ENCODE measurements at regions not wholly inside any gene's neighbourhood (a gene's known extent, or its start where the extent isn't known, plus 50 kb on each side); places are given as distances from the start of the nearest gene placed in this dataset.

DNA sequence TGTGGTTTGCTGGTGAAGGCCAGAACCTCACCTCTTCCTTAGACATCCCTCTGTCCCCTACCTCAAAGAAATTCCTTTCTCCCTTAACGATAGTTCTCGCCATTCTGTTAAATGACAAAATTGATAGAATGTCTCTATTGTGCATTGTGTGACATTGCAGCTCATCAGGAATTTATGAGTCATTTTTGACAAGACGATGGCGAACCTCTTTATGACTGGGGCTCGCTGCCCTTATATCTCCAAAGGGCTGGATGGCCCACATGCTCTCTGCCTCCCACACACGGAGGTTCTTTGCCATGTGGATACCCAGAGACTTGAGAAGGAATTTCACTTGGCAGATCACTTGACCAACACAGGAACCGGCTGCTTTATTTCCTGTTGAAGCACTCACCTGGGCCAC is 66.8 kb upstream of the RPS6KA2 start:
- DNase-seq (ENCODE audit: low read depth): no peak

DNA sequence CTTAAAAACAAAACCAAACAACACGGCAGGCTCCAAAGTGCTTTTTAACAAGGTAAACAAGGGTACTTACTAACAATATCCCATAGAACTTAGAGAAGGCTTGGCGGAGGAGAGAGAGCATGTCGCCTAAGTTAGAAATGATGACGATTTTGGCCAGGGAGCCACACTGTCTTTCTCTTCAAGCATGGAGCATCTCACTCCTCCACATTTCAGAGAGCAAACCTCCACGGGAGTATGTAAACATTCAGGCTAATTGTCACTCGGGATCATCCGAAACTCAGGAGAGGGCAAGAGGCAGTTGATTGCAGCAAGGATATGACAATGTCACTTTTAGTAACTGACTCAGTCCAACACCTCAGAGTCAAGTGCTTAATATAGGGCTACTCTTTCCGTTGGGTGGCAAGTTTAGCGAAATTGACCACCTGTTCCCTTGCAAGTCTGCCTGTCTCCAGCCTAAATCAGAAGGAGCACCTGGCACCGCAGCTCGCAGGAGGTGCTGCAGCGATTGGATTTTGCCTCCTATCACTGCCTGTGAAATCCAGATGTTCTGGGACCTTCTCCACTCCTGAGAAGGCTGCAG is 65.8 kb upstream of the RPS6KA2 start:
- DNase-seq (ENCODE audit: low read depth): no peak

DNA sequence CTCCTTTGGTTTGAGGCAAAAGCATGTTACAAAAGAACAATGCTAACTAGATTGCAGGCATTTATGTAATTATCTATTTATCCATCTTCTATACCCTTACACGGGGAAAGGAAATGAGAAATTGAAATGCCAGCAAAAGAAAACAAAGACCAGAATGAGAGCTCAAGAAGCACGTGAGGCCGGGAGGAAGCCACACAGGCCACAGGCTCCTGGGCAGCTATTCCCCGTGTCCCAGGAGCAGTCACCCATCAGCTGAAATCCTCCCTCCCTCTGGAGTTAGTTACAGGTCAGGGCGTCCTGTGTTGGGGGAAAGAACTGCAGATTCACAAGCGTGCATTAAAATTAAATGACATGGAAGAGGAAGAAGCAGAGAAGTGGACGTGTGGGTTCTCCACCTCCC is 64.7 kb upstream of the RPS6KA2 start:
- no peak for DNase-seq (ENCODE audit: low read depth)

DNA sequence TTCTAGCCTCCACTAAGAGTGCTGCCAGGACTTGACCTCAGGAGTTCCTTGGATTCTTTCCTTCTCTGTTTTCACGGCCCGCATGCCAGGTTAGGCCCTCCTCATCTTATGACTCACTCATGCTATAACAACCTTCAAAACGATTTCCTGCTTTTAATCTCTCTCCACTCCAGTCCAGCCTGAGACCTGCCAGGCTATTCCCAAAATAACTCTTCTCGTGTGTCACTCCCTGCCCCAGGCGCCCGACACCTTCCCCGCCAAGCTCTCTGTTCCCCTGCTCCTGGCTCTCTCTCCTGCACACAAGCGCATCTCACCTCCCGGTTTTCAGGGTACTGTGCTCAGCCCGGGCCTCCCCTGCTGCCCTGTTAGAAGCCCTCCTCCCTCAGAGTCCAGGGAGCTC is 64.1 kb upstream of the RPS6KA2 start:
- DNase-seq (ENCODE audit: low read depth): peak; percentile 57

DNA sequence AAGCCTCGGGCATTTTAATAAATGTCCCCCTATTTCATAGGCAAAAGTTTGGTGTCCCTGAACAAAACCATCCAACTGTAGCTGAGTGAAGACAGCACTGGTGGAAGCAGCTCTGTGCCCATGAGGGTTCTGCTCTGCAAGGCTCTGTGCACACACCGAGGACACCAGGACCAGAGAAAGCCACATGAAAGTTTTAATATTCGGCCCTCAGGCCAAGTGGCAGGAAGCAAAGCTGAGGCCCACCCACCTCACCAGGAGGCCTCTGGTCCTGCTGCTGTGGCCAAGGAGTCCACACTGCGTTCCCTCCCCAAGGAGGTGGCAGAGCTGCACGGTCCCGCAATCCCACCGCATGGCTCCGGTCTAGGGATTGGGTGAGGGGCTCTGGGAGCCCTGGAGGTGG is 62.6 kb upstream of the RPS6KA2 start:
- DNase-seq (ENCODE audit: low read depth): no peak

DNA sequence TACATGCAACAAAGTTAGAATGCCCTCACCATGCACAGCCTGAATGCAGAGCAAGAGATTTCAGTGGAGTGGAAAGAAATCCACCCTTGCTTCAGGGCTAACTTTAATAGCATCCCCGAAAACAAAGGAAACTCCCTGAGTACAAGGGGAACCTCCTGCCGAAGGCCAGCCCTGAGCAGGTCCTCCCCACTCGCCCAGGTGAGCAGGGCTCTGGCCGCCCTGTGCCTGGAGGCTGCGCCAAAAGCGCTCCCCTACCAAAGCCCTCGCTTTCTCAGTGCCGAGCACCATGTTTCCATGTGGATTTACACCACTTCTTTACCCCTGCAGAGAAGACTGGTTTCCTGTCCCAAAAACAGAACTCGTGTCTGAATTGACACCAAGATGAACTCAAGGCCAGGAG is 61.9 kb upstream of the RPS6KA2 start:
- DNase-seq (ENCODE audit: low read depth): no peak

DNA sequence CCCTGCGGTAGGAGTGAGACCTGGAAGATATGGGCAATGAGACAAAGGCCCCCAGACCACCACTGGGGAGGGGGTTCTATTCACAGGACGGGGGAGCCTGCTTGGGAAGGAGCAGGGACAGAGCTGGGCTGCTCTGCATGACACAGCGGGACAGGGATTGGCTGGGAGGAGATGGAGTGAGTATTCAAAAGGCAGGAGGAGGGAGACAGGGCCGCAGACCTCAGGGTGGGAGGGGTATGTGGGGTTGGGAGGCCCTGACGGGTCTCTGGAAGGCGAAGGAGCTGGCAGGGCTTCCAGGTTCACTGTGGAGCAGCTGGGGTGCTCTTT is 60.8 kb upstream of the RPS6KA2 start:
- DNase-seq (ENCODE audit: low read depth): no peak

DNA sequence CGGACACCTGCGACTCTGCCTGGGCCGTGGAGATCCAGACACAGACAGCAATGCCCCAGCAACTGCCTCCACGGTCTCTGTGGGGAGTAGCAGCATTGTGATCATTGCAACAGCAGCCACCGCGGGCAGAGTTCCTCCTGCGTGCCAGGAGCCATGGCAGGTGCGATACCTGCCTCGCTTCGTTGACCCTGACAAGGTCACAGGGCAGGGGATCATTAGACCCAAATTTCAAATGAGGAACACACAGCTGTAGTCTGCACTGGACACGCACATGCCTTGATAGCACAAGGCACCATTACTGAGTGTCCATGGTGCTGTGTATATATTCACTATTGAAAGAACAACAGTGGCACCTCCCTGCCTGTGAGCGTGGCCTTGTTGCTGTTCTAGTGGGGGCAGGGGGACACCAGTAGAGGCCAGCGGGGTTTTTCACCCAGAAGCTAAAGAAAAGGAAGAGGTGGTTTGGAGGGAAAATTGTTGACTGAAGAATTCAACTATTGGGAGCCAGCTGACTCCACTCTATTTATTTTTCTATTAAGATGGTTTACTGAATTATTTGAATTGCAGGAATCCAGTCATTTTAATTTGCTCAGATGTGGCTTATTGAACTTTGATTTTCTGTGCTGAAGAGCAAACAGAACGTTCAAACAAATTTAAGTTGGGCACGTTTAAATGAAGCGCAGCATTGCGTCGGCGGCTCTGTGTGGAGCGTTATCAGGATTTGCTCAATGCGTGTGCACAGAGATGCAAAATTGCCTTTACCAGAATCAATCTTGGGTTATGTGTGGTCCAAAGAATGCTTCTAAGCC is 60.2 kb upstream of the RPS6KA2 start:
- no peak for DNase-seq (ENCODE audit: low read depth)

DNA sequence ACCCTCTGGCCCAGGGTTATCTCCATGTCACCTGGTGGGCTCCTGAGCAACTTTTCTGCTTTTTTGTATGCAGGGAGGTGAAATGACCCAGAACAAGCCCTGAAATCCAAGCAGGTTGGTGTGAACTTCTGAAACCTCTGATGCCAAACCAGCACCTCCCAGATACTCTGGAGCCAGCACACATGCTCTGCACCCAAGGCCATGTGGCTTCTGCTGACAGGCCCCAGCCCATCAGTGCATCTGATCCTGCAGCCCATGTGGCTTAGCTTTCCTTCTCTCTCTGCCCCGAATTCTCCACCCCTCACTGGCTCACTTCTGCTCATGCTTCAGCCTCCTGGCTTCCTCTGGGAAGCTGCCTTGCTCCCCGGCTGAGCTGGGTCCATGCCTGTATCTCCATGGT is 59.3 kb upstream of the RPS6KA2 start:
- no peak for DNase-seq (ENCODE audit: low read depth)

DNA sequence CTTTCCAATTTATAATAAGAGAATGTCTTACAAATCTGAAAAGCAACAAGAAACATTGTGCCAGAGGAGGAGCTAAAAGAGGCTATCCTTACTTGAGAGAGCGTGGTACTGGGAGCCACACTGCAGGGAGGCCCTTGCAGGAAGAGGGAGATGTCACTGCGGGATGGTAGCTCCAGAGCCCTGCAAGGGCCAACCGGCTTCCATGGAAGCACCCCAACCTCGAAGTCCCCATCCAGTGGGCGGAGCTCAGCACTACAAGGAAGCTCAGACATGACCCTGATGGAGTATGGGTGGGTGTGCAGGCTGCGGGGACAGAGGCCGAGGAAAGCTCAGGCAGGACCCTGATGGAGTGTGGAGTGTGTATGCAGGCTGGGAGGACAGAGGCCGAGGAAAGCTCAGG is 57.8 kb upstream of the RPS6KA2 start:
- DNase-seq (ENCODE audit: low read depth): no peak

DNA sequence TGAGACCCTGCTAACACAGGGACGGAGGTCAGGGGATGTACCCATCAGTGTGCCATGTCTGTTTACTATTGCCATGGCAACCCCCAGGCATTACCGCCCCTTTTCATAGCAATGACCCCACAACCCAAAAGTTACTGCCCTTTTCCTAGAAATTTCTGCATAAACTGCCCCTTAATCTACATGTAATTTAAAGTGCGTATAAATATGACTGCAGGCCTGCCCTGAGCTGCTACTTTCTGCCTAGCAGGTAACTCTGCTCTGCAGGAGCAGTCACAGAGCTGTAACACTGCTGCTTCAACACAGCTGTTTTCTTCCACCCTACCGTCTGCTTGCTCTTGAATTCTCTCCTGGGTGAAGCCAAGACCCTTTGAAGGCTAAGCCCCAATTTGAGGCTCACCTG is 57.1 kb upstream of the RPS6KA2 start:
- DNase-seq (ENCODE audit: low read depth): no peak

DNA sequence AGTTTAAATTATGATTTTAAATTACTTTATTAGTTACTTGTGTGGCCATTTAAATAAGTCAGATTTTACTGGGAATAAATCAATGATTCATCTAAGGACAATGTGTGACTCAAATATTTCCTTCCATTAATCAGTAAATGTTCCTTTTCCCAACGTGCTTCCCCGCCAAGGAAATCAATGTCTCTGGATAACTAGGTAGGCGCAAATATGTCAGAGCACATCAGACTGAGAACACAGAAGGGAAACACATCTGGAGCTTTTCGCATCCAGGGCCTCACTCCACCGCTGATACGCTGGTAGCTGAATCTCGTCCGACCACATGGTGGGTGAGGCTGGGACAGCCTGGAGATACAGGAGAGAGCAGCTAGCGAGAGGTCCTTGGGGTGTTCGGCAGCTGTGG is 56.4 kb upstream of the RPS6KA2 start:
- DNase-seq (ENCODE audit: low read depth): no peak

DNA sequence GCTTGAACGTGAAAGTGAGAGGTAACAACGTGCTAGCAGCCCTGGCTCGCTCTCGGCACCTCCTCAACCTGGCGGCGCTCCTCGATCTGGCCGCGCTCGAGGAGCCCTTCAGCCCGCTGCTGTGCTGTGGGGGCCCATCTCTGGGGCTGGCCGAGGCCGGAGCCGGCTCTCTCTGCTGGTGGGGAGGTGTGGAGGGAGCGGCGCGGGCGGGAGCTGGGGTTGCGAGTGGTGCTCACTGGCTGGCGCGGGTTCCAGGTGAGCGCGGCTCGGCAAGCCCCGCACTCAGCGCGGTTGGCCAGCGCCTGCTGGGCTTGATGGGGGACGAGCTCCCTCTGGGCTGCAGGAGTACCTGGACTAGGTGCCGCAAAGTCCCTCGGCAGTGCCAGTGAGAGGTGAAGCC is 52.5 kb upstream of the RPS6KA2 start:
- no peak for DNase-seq (ENCODE audit: low read depth)

DNA sequence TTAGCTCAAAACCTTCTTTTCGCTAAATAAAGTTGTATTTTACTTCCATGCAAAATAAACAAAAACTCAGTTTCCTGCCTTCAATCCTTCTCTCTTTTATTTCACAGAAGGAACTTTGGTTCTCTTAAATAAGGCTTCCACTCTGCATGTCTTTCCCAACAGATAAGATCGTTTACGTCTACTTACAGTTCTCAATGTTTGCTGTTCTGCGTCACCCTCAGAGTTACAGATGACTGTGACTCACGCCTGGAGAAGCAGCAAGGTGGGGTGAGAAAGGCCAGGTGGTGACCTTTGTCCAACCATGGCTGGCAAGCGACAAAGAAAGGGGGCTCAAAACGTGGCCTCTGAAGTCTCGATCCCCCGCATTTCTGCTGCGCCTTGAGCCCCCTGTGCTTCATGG is 51.4 kb upstream of the RPS6KA2 start:
- no peak for DNase-seq (ENCODE audit: low read depth)

DNA sequence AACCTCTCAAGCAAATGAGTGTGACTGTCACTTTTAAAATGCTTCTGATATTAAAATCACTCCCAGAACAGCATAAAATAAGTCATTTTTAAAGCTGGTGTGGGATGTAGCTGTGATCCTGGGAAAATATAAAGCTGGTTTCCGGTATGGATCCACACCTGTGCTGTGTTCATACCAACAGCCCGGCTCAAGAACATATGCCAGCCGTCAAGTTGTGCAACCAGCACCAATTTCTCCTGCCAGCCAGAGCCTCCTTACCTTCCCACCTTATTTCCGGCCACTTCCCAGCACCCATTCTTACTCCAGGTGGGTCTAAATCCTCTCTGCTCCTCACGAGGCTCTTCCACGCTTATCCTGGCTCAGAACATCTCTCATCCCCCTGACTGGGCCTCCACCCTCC is 50.9 kb upstream of the RPS6KA2 start:
- DNase-seq (ENCODE audit: low read depth): no peak

Data from RPMI7951 (cell line).